Osteoblast (primary cell): ENCODE measurements at regions not wholly inside any gene's neighbourhood (a gene's known extent, or its start where the extent isn't known, plus 50 kb on each side); places are given as distances from the start of the nearest gene placed in this dataset.
A peak's percentile ranks its signal among the peaks of the same experiment; 100 is the strongest.
"Not testable (repeated sequence)": the region's sequence is repeated elsewhere in the genome, so short reads cannot be mapped to it uniquely, and the experiment has no call there.

Experiments
- DNase-seq: peaks from one replicate; pipeline ENCODE4 v3.0.0; 2011; ENCODE audit warnings: low spot score, mixed read lengths; ENCODE audit not compliant: insufficient read length; ENCODE audit errors: missing footprints
- H2AFZ ChIP-seq: 2 replicates; pipeline ENCODE4 v1.6.0; 2011; ENCODE audit warnings: mild to moderate bottlenecking, low read length
- H3K27ac ChIP-seq: 2 replicates; pipeline ENCODE4 v1.5.1; 2011; ENCODE audit warnings: mild to moderate bottlenecking, low read depth, low read length, moderate library complexity
- H3K27me3 ChIP-seq: 2 replicates; pipeline ENCODE4 v1.6.0; 2012; ENCODE audit warnings: mild to moderate bottlenecking, control low read depth, inconsistent platforms, low read length, moderate library complexity; ENCODE audit not compliant: insufficient read depth
- H3K36me3 ChIP-seq: 2 replicates; pipeline ENCODE4 v1.5.1; 2011; ENCODE audit warnings: mild to moderate bottlenecking, low read length, control low read depth, moderate library complexity; ENCODE audit not compliant: insufficient read depth
- H3K4me1 ChIP-seq: 2 replicates; pipeline ENCODE4 v1.5.1; 2011; ENCODE audit warnings: mild to moderate bottlenecking, low read length, control low read depth, moderate library complexity; ENCODE audit not compliant: insufficient read depth
- H3K4me2 ChIP-seq: 2 replicates; pipeline ENCODE4 v1.6.0; 2011; ENCODE audit warnings: mild to moderate bottlenecking, low read length; ENCODE audit not compliant: insufficient read depth
- H3K4me3 ChIP-seq: fragments of 200-600 bp; sonication (generic); 3 replicates; pipeline ENCODE4 v1.5.1; 2012; ENCODE audit warnings: mild to moderate bottlenecking, low read length, inconsistent platforms; ENCODE audit not compliant: insufficient read depth
- H3K79me2 ChIP-seq: 2 replicates; pipeline ENCODE4 v1.6.0; 2012; ENCODE audit warnings: mild to moderate bottlenecking, low read length, control low read depth, inconsistent platforms; ENCODE audit not compliant: insufficient read depth
- H3K9me3 ChIP-seq: 2 replicates; pipeline ENCODE4 v1.5.1; 2011; ENCODE audit warnings: low read depth, low read length, control low read depth
- H4K20me1 ChIP-seq: 2 replicates; pipeline ENCODE4 v1.6.0; 2012; ENCODE audit warnings: mild to moderate bottlenecking, low read length, control low read depth; ENCODE audit not compliant: insufficient read depth
- TF ChIP-seq, protein P1 (sequence below): IDR thresholded peaks from 2 replicates; pipeline ENCODE4 v1.5.1; 2011; ENCODE audit warnings: mild to moderate bottlenecking, low read depth, low read length, moderate library complexity; ENCODE audit errors: extremely low read depth

DNA sequence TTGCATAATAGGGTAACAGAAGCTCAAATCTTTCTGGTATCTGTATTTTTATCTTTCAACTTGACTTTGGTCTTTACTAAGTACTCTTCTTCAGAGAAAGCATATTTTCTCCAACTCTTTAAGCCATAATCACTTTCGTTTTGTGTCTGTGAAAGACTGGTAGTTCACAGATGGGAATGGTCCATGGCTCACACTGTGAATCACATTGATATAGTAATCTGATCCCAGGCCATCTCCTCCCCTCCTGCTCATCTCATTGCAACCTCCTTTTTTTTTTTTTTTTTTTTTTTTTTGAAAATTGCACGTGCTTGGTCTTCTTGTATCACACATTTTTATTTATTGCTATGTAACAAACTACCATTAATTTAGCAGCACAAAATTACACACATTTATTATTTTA is 694.5 kb upstream of the SLIT2 start:
- no peak for DNase-seq

DNA sequence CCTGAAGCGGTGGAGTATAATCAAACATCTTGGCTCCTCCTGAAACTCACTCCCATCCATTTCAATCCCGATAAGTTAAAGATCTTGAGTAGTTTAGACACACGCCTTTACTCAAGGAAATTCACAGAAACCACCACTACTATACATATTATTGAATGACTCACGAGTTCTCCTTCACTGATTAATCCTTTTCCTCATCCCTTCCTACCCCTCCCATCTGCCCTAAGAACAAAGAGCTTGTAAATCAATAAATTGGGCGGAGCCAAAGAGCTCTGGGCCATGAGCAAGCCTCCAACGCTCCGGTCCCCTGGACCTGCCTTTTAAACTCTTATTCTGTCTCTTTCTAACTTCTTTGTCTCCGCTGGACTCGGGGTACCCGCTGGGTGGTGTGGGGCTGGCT is 695.4 kb upstream of the SLIT2 start:
- H3K27me3 ChIP-seq, H3K4me3 ChIP-seq, H3K4me1 ChIP-seq, H3K36me3 ChIP-seq, H4K20me1 ChIP-seq, H3K79me2 ChIP-seq, DNase-seq, H3K27ac ChIP-seq, H3K4me2 ChIP-seq, H2AFZ ChIP-seq, H3K9me3 ChIP-seq: not testable (repeated sequence)

More for the DNA sequence above, 694.5 kb upstream of the SLIT2 start:
- TF ChIP-seq, protein P1, sequence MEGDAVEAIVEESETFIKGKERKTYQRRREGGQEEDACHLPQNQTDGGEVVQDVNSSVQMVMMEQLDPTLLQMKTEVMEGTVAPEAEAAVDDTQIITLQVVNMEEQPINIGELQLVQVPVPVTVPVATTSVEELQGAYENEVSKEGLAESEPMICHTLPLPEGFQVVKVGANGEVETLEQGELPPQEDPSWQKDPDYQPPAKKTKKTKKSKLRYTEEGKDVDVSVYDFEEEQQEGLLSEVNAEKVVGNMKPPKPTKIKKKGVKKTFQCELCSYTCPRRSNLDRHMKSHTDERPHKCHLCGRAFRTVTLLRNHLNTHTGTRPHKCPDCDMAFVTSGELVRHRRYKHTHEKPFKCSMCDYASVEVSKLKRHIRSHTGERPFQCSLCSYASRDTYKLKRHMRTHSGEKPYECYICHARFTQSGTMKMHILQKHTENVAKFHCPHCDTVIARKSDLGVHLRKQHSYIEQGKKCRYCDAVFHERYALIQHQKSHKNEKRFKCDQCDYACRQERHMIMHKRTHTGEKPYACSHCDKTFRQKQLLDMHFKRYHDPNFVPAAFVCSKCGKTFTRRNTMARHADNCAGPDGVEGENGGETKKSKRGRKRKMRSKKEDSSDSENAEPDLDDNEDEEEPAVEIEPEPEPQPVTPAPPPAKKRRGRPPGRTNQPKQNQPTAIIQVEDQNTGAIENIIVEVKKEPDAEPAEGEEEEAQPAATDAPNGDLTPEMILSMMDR, result no peak
- no peak overlapping the region for H3K27ac ChIP-seq
- H3K4me3 ChIP-seq, result no peak overlapping the region
- no peaks in the 10 kb centered on the region for H3K9me3 ChIP-seq
- H3K27me3 ChIP-seq, result no peaks in the 10 kb centered on the region
- H4K20me1 ChIP-seq, result no peaks in the 10 kb centered on the region
- H3K4me2 ChIP-seq, result no peak overlapping the region
- H3K4me1 ChIP-seq, result no peaks in the 10 kb centered on the region
- no peaks in the 10 kb centered on the region for H3K79me2 ChIP-seq
- peak overlapping the region; percentile 25 for H2AFZ ChIP-seq
- H3K36me3 ChIP-seq, result no peaks in the 10 kb centered on the region

DNA sequence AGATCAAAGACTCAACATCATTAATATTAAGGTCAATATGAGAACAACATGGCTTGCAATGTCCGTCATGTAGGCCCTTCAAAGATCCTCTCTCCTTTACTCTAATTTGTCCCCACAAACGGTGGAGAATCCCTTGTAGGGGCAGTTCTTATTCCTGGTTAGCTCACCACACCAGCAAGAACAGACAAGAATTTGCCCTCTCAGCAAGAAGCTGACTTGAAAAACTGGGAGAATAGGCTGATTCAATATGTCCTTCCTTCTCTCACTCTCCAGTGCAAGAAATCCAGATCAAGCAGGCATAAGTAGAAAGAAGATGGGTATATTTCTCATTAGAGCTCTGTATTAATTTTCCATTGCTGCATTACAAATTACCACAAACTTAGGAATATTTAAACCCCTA is 704.2 kb upstream of the SLIT2 start:
- Histone ChIP-seq H3K4me2 (no peak overlapping the region), H3K4me3 (no peak overlapping the region), H3K79me2 (no peaks in the 10 kb centered on the region), H3K9me3 (no peaks in the 10 kb centered on the region), H2AFZ (no peak overlapping the region), H3K27ac (no peak overlapping the region), H3K36me3 (no peaks in the 10 kb centered on the region), H4K20me1 (no peaks in the 10 kb centered on the region), H3K4me1 (no peaks in the 10 kb centered on the region), H3K27me3 (no peaks in the 10 kb centered on the region)
- TF ChIP-seq, protein P1, result no peak
- DNase-seq, result no peak

DNA sequence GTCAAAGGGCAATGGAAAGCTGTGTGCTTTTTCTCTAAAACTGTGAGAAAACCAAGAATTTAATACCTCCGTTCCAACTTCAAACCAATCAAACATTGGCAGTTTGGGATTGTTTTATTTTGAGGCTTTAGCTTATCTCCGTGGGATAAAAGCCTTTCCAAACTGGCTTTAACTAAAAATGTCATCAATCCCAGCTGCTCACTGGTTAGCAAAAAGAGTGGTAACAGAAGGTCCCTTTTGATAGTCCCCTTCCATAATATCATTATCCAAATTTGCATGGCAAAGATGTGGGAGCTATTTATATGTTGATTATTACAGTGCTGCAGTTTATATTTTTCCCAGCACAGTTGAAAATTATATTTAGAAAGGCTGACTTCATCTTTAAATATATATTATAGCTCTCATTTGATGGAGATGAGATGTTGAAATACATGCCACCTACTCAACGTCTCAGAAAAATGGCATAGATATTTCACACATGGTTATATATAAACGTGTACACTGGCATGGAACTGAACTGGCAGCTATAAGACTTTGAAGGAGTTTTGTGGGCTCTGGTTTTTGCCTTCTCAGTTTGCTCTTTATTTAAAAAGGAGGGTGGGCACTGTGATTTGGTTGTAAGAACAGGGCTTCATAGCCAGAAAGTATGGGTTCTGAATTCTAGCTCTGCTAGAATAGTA is 707.1 kb upstream of the SLIT2 start:
- H2AFZ ChIP-seq, result no peak overlapping the region
- no peak for DNase-seq
- H3K27me3 ChIP-seq, result no peaks in the 10 kb centered on the region
- H4K20me1 ChIP-seq, result no peaks in the 10 kb centered on the region
- H3K79me2 ChIP-seq, result no peaks in the 10 kb centered on the region
- no peaks in the 10 kb centered on the region for H3K4me1 ChIP-seq
- no peak overlapping the region for H3K4me3 ChIP-seq
- no peaks in the 10 kb centered on the region for H3K36me3 ChIP-seq
- TF ChIP-seq, protein P1, result no peak
- H3K4me2 ChIP-seq, result no peak overlapping the region
- no peak overlapping the region for H3K27ac ChIP-seq
- no peaks in the 10 kb centered on the region for H3K9me3 ChIP-seq
